ENCODE measurements at regions not wholly inside any gene's neighbourhood (a gene's known extent, or its start where the extent isn't known, plus 50 kb on each side); places are given as distances from the start of the nearest gene placed in this dataset.

GRCh38 chr3:88828466-88828865 lies 279.0 kb upstream of the EPHA3 start:
- DNase-seq (no peak), FAIRE-seq (no peak)
- intact Hi-C loops (cut with DNase I): no loop called here
- Histone ChIP-seq H3K9ac (ENCODE audit: low read length in 3 of 3) (no peak overlapping the region), H3K27me3 (ENCODE audit: control insufficient read depth, insufficient read depth, low read length) (no peaks in the 10 kb centered on the region), H3K27ac (ENCODE audit: low read depth in 2 of 2, low read length in 2 of 2) (no peak overlapping the region), H3K4me1 (ENCODE audit: control insufficient read depth in 2 of 3, insufficient read depth in 2 of 3, low read depth in 1 of 3, low read length in 3 of 3) (no peaks in the 10 kb centered on the region), H3K9me3 (ENCODE audit: control insufficient read depth in 2 of 3, insufficient read depth in 1 of 3, low read length in 3 of 3) (no peaks in the 10 kb centered on the region), H3K36me3 (ENCODE audit: control insufficient read depth in 2 of 3, insufficient read depth in 3 of 3, low read length in 3 of 3) (no peaks in the 10 kb centered on the region), H3K4me3 (ENCODE audit: low read length in 3 of 3) (no peak overlapping the region)
- TF ChIP-seq CTCF (IDR thresholded peaks at IDR 0.05; ENCODE audit: borderline replicate concordance, extremely low read depth, insufficient read depth): no peak

- no peaks in the 10 kb centered on the region for H3K4me1 ChIP-seq (ENCODE audit: control insufficient read depth in 2 of 3, insufficient read depth in 2 of 3, low read depth in 1 of 3, low read length in 3 of 3)
- H3K4me3 ChIP-seq (ENCODE audit: low read length in 3 of 3): no peak overlapping the region
- H3K9ac ChIP-seq (ENCODE audit: low read length in 3 of 3): no peak overlapping the region
- H3K36me3 ChIP-seq (ENCODE audit: control insufficient read depth in 2 of 3, insufficient read depth in 3 of 3, low read length in 3 of 3): no peaks in the 10 kb centered on the region
- no peak overlapping the region for H3K27ac ChIP-seq (ENCODE audit: low read depth in 2 of 2, low read length in 2 of 2)
- H3K9me3 ChIP-seq (ENCODE audit: control insufficient read depth in 2 of 3, insufficient read depth in 1 of 3, low read length in 3 of 3): no peaks in the 10 kb centered on the region
- intact Hi-C loops (cut with DNase I): no loop called here
- no peaks in the 10 kb centered on the region for H3K27me3 ChIP-seq (ENCODE audit: control insufficient read depth, insufficient read depth, low read length)
- no peak for TF ChIP-seq CTCF (IDR thresholded peaks at IDR 0.05; ENCODE audit: borderline replicate concordance, extremely low read depth, insufficient read depth)
- FAIRE-seq: no peak
- DNase-seq: no peak
These were observed 254.8 kb upstream of the EPHA3 start for GRCh38 chr3:88852606-88853005.

- FAIRE-seq: no peak
These were observed 244.2 kb upstream of the EPHA3 start for GRCh38 chr3:88863196-88863595.

More at GRCh38 chr3:88863196-88863595, 244.2 kb upstream of the EPHA3 start:
- H3K9ac ChIP-seq (ENCODE audit: low read length in 3 of 3): no peak overlapping the region
- intact Hi-C loops (cut with DNase I): no loop called here
- H3K36me3 ChIP-seq (ENCODE audit: control insufficient read depth in 2 of 3, insufficient read depth in 3 of 3, low read length in 3 of 3): no peaks in the 10 kb centered on the region
- H3K4me1 ChIP-seq (ENCODE audit: control insufficient read depth in 2 of 3, insufficient read depth in 2 of 3, low read depth in 1 of 3, low read length in 3 of 3): no peaks in the 10 kb centered on the region
- no peaks in the 10 kb centered on the region for H3K27me3 ChIP-seq (ENCODE audit: control insufficient read depth, insufficient read depth, low read length)
- TF ChIP-seq CTCF (IDR thresholded peaks at IDR 0.05; ENCODE audit: borderline replicate concordance, extremely low read depth, insufficient read depth): no peak
- no peaks in the 10 kb centered on the region for H3K9me3 ChIP-seq (ENCODE audit: control insufficient read depth in 2 of 3, insufficient read depth in 1 of 3, low read length in 3 of 3)
- H3K4me3 ChIP-seq (ENCODE audit: low read length in 3 of 3): no peak overlapping the region
- H3K27ac ChIP-seq (ENCODE audit: low read depth in 2 of 2, low read length in 2 of 2): no peak overlapping the region
- no peak for DNase-seq
